Right hindlimb (tissue), 1 donor: ENCODE measurements at regions not wholly inside any gene's neighbourhood (a gene's known extent, or its start where the extent isn't known, plus 50 kb on each side); places are given as distances from the start of the nearest gene placed in this dataset.

Source experiments
- DNase-seq: peaks from one replicate; pipeline ENCODE4 v3.0.0-alpha.2; 2018

- DNase-seq = no peak
Measured at GRCh38 chr15:29454506-29454905, 184.9 kb upstream of the NSMCE3 start.

GRCh38 chr15:29452881-29453731, 183.5 kb upstream of the NSMCE3 start:
- no peak for DNase-seq

GRCh38 chr15:29451201-29451781, 181.7 kb upstream of the NSMCE3 start:
- DNase-seq = no peak

- peak; percentile 28 for DNase-seq
Measured at GRCh38 chr15:29449136-29449535, 179.5 kb upstream of the NSMCE3 start.

GRCh38 chr15:29448320-29448719, 178.7 kb upstream of the NSMCE3 start:
- DNase-seq = no peak

- no peak for DNase-seq
Measured at GRCh38 chr15:29446480-29446879, 176.9 kb upstream of the NSMCE3 start.

GRCh38 chr15:29442532-29442931, 172.9 kb upstream of the NSMCE3 start:
- no peak for DNase-seq

GRCh38 chr15:29440541-29440940, 170.9 kb upstream of the NSMCE3 start:
- no peak for DNase-seq

GRCh38 chr15:29438703-29439055, 169.1 kb upstream of the NSMCE3 start:
- DNase-seq = no peak

GRCh38 chr15:29437888-29438702, 168.5 kb upstream of the NSMCE3 start:
- no peak for DNase-seq

GRCh38 chr15:29435811-29436210, 166.2 kb upstream of the NSMCE3 start:
- no peak for DNase-seq

- DNase-seq = no peak
Measured at GRCh38 chr15:29434280-29434679, 164.7 kb upstream of the NSMCE3 start.

- no peak for DNase-seq
Measured at GRCh38 chr15:29433507-29434248, 164.1 kb upstream of the NSMCE3 start.

GRCh38 chr15:29433050-29433318, 163.4 kb upstream of the NSMCE3 start:
- DNase-seq = no peak

- no peak for DNase-seq
Measured at GRCh38 chr15:29432191-29433049, 162.8 kb upstream of the NSMCE3 start.

- no peak for DNase-seq
Measured at GRCh38 chr15:29430831-29431230, 161.2 kb upstream of the NSMCE3 start.

- no peak for DNase-seq
Measured at GRCh38 chr15:29430124-29430523, 160.5 kb upstream of the NSMCE3 start.

- DNase-seq = no peak
Measured at GRCh38 chr15:29429584-29429983, 160.0 kb upstream of the NSMCE3 start.

GRCh38 chr15:29428925-29429573, 159.4 kb upstream of the NSMCE3 start:
- DNase-seq = no peak

- DNase-seq = no peak
Measured at GRCh38 chr15:29425864-29426263, 156.2 kb upstream of the NSMCE3 start.

- no peak for DNase-seq
Measured at GRCh38 chr15:29424118-29424517, 154.5 kb upstream of the NSMCE3 start.

GRCh38 chr15:29422606-29423005, 153.0 kb upstream of the NSMCE3 start:
- no peak for DNase-seq
